ENCODE measurements at regions not wholly inside any gene's neighbourhood (a gene's known extent, or its start where the extent isn't known, plus 50 kb on each side); places are given as distances from the start of the nearest gene placed in this dataset.
A peak's percentile ranks its signal among the peaks of the same experiment; 100 is the strongest.

DNA sequence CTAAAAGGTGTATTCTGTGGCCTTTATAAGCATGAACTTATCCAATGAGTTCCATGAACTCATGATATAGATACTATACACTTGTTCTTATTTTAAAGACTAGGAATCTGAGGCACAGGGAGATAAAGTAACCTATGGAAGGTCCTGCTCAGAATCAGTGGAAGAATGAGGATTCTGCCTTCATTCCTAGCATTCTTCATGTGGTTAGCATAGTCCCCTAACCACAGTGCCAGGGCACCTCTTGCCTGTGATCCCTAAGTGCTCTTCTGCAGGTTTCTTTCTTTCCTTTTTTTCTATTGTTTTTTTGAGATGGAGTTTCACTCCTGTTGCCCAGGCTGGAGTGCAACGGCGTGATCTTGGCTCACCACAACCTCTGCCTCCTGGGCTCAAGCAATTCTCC lies 174.1 kb downstream of the C9orf152 start:
- Histone ChIP-seq H4K20me1 (ENCODE audit: insufficient read depth, low read length) (no peaks in the 10 kb centered on the region; the same call in 1 of the 2 replicates), H3K14ac (replicated peaks; ENCODE audit: low read depth, low read length) (peak overlapping the region; percentile 52; the same call in 1 of the 2 replicates), H3K23ac (ENCODE audit: low read depth, low read length) (peak overlapping the region; percentile 93), H3K18ac (ENCODE audit: low read depth, low read length) (peak overlapping the region; percentile 8; the same call in 1 of the 2 replicates), H4K8ac (ENCODE audit: low read depth in 2 of 2, low read length in 2 of 2) (no peak overlapping the region), H3K27ac (ENCODE audit: insufficient read depth, low read length) (no peak overlapping the region), H3K4ac (ENCODE audit: low read depth, low read length) (peak overlapping the region; percentile 60), H2BK20ac (ENCODE audit: low read depth, low read length) (peak overlapping the region; percentile 84), H3K9me1 (ENCODE audit: insufficient read depth, low read length) (peaks cover 18% of the 10 kb centered on the region), H3K36me3 (ENCODE audit: control insufficient read depth, insufficient read depth, low read length) (no peaks in the 10 kb centered on the region), H2BK5ac (ENCODE audit: low read depth, low read length, poor library complexity, severe bottlenecking) (peak overlapping the region; percentile 22), H3K9ac (ENCODE audit: low read depth, low read length) (no peak overlapping the region), H3K79me1 (ENCODE audit: low read depth in 1 of 2, low read length in 2 of 2) (peaks cover 12 to 56% of the 10 kb centered on the region in 2 experiments), H3K27me3 (ENCODE audit: control insufficient read depth, insufficient read depth, low read length) (no peaks in the 10 kb centered on the region), H3K4me1 (ENCODE audit: control insufficient read depth, insufficient read depth, low read length) (peaks cover 12% of the 10 kb centered on the region; the same call in 1 of the 2 replicates), H3K4me2 (ENCODE audit: low read depth, low read length) (no peak overlapping the region), H4K5ac (ENCODE audit: low read depth, low read length) (no peak overlapping the region; the same call in 1 of the 2 replicates), H2AK9ac (replicated peaks; ENCODE audit: low read depth, low read length, poor library complexity) (no peak overlapping the region), H3K9me3 (ENCODE audit: control insufficient read depth, insufficient read depth, low read length) (no peaks in the 10 kb centered on the region), H2BK120ac (ENCODE audit: low read depth, low read length) (peak overlapping the region; percentile 69), H3K56ac (ENCODE audit: extremely low read depth, insufficient read depth, low read length) (no peak overlapping the region; the same call in 1 of the 2 replicates), H3K4me3 (ENCODE audit: insufficient read depth, low read depth, low read length) (no peak overlapping the region), H2AK5ac (ENCODE audit: low read depth, low read length) (peak overlapping the region; percentile 52; the same call in 1 of the 2 replicates), H4K91ac (ENCODE audit: insufficient read depth, low read depth, low read length) (peak overlapping the region; percentile 29; the same call in 1 of the 2 replicates), H2BK15ac (ENCODE audit: low read depth, low read length) (peak overlapping the region; percentile 26; the same call in 1 of the 3 replicates), H2AFZ (replicated peaks; ENCODE audit: low read length, poor library complexity) (no peak overlapping the region)
- intact Hi-C loops (cut with micrococcal nuclease) (no loop called here), dilution Hi-C loops (cut with HindIII; ENCODE audit: low sequenced_read_pairs, unreplicated experiment) (no loop called here), in situ Hi-C loops (cut with MboI; ENCODE audit: low sequenced_read_pairs) (no loop called here)
- ATAC-seq (ENCODE audit: low read depth) (peak; percentile 53), DNase-seq (no peak)
- no TSS peak for BruUV-seq (replicated peaks)
- POLR2A ChIA-PET (ENCODE audit: unreplicated experiment) = no interaction called here
- no CpG with 5 or more reads among the region's 2 CpGs for WGBS, 2 experiments (ENCODE audit: extremely low coverage in 2 of 2, insufficient read length in 1 of 2)
- TF ChIP-seq NFE2L2 (IDR thresholded peaks at IDR 0.05; ENCODE audit: low read depth, low read length) = no peak
- no peak for TF ChIP-seq RAD21 (IDR thresholded peaks at IDR 0.05; ENCODE audit: low read length)
- CTCF ChIA-PET = interaction anchor here (0.7 to 1.0 kb wide), 2 partner anchors 123 to 176 kb away, joined by 3 read pairs; no protein-coding TSS in a partner anchor

Data from IMR-90 (cell line).